HCT116 (cell line): ENCODE measurements at regions not wholly inside any gene's neighbourhood (a gene's known extent, or its start where the extent isn't known, plus 50 kb on each side); places are given as distances from the start of the nearest gene placed in this dataset.

Experiments
- ATAC-seq: fragments of 200-7000 bp; cut with Tn5 transposase; 2 replicates; pipeline ENCODE4 v1.9.1; 2020; ENCODE audit warnings: mild to moderate bottlenecking, moderate library complexity
- BruUV-seq: library from RNA; stranded (reverse); fragments of 400-500 nt; replicated peaks from 2 replicates; lab custom pipeline; 2021; lab: Mats Ljungman, UMichigan
- CTCF ChIA-PET: fragments of 300-600 bp; sonication (Branson Sonifier 250); formaldehyde crosslinking; loops from one replicate; lab custom pipeline; 2021; ENCODE audit warnings: antibody characterized with exemption; lab: Charles Lee
- POLR2A ChIA-PET: fragments of 300-600, 350-600 bp; sonication (Branson Sonifier 250); formaldehyde crosslinking; loops from one replicate; lab custom pipeline; 2021; ENCODE audit warnings: antibody characterized with exemption; lab: Charles Lee
- RAD21 ChIA-PET, 2 experiments: fragments of 300-600 bp; sonication (Branson Sonifier 250); formaldehyde crosslinking; loops; one replicate each; lab custom pipeline; 2023; ENCODE audit warnings: low total read pairs in 2 of 2; ENCODE audit not compliant: uncharacterized antibody in 2 of 2, unreplicated experiment in 2 of 2, low non-redundant PET in 1 of 2; lab: Charles Lee
- DNase-seq: peaks from one replicate; pipeline ENCODE4 v3.0.0-alpha.2; 2010; ENCODE audit warnings: low read depth, low spot score
- H2AFZ ChIP-seq: fragments of 200-600 bp; shearing (Covaris generic), sonication (generic); 2 replicates; pipeline ENCODE4 v1.6.1; 2017; ENCODE audit warnings: low read depth, mixed run types, mixed read lengths, antibody characterized with exemption, low read length; ENCODE audit not compliant: poor library complexity, severe bottlenecking
- H3K27ac ChIP-seq: 2 replicates; pipeline ENCODE4 v1.5.1; 2012; ENCODE audit warnings: low read depth, low read length
- H3K27me3 ChIP-seq: fragments of 200-600 bp; sonication (generic); 2 replicates; pipeline ENCODE4 v1.6.1; 2016; ENCODE audit warnings: mixed run types, low read length, mixed read lengths; ENCODE audit not compliant: insufficient read depth
- H3K36me3 ChIP-seq, 2 experiments: fragments of 200-500 bp in 1 of 2; fragments of 200-600 bp in 1 of 2; sonication (Bioruptor generic) in 1 of 2; sonication (generic) in 1 of 2; 2 replicates each; pipeline versions ENCODE4 v1.5.1 to v1.6.1; 2014 to 2016; ENCODE audit warnings: low read length in 2 of 2, inconsistent platforms in 1 of 2, mixed read lengths in 1 of 2, mixed run types in 1 of 2; ENCODE audit not compliant: insufficient read depth in 2 of 2, control insufficient read depth in 1 of 2
- H3K4me1 ChIP-seq, 2 experiments: fragments of 200-600 bp in 1 of 2; sonication (generic) in 1 of 2; 2 replicates each; pipeline versions ENCODE4 v1.5.1 to v1.6.1; 2012 to 2017; ENCODE audit warnings: low read length in 2 of 2, inconsistent platforms in 1 of 2, mild to moderate bottlenecking in 1 of 2, mixed read lengths in 1 of 2, mixed run types in 1 of 2, moderate library complexity in 1 of 2; ENCODE audit not compliant: insufficient read depth in 2 of 2, control insufficient read depth in 1 of 2
- H3K4me2 ChIP-seq: fragments of 200-600 bp; sonication (generic); 2 replicates; pipeline ENCODE4 v1.6.1; 2017; ENCODE audit warnings: mixed run types, low read length, mixed read lengths
- H3K4me3 ChIP-seq, 2 experiments: fragments of 200-600 bp in 1 of 2; sonication (generic) in 1 of 2; replicated peaks in 1 of 2; 2 replicates each; pipeline ENCODE4 v1.5.1; 2011 to 2016; ENCODE audit warnings: low read length in 2 of 2, control low read depth in 1 of 2, low read depth in 1 of 2, mild to moderate bottlenecking in 1 of 2, mixed read lengths in 1 of 2, mixed run types in 1 of 2
- H3K79me2 ChIP-seq: fragments of 200-600 bp; sonication (generic); 2 replicates; pipeline ENCODE4 v1.6.1; 2017; ENCODE audit warnings: mild to moderate bottlenecking, mixed run types, low read length, moderate library complexity, mixed read lengths; ENCODE audit not compliant: insufficient read depth
- H3K9ac ChIP-seq: fragments of 200-600 bp; sonication (generic); 2 replicates; pipeline ENCODE4 v1.6.1; 2016; ENCODE audit warnings: low read length, mixed read lengths
- H3K9me2 ChIP-seq: fragments of 200-600 bp; sonication (generic), shearing (Covaris generic); 2 replicates; pipeline ENCODE4 v1.6.1; 2017; ENCODE audit warnings: mixed run types, mild to moderate bottlenecking, moderate library complexity; ENCODE audit not compliant: insufficient read depth
- H3K9me3 ChIP-seq, 2 experiments: fragments of 200-500 bp in 1 of 2; fragments of 200-600 bp in 1 of 2; sonication (Bioruptor generic) in 1 of 2; sonication (generic) in 1 of 2; 2 replicates each; pipeline ENCODE4 v1.6.1; 2014 to 2017; ENCODE audit warnings: low read length in 2 of 2, mixed read lengths in 2 of 2, inconsistent platforms in 1 of 2, low read depth in 1 of 2, mild to moderate bottlenecking in 1 of 2, mixed run types in 1 of 2, moderate library complexity in 1 of 2; ENCODE audit not compliant: control insufficient read depth in 1 of 2, insufficient read depth in 1 of 2
- H4K20me1 ChIP-seq: fragments of 200-600 bp; sonication (generic), shearing (Covaris generic); 2 replicates; pipeline ENCODE4 v1.6.1; 2017; ENCODE audit warnings: mixed run types, mild to moderate bottlenecking, moderate library complexity; ENCODE audit not compliant: insufficient read depth
- CBX3 ChIP-seq: IDR thresholded peaks from 2 replicates; pipeline ENCODE4 v1.6.1; 2012; ENCODE audit warnings: low read depth
- CTCF ChIP-seq, 3 experiments: fragments of 200-600 bp in 1 of 3; sonication (generic) in 1 of 3; IDR thresholded peaks in 2 of 3; conservative IDR thresholded peaks in 1 of 3; 2 replicates each; pipeline ENCODE4 v1.5.1; 2012 to 2017; ENCODE audit warnings: low read depth in 2 of 3, low read length in 2 of 3, antibody characterized with exemption in 1 of 3, borderline replicate concordance in 1 of 3, control low read depth in 1 of 3, mild to moderate bottlenecking in 1 of 3, mixed read lengths in 1 of 3, mixed run types in 1 of 3, moderate library complexity in 1 of 3; ENCODE audit not compliant: insufficient read depth in 1 of 3
- EGR1 ChIP-seq: IDR thresholded peaks from 2 replicates; pipeline ENCODE4 v1.6.1; 2012; ENCODE audit warnings: low read depth
- EZH2 ChIP-seq: fragments of 200-600 bp; sonication (generic); IDR thresholded peaks from 2 replicates; pipeline ENCODE4 v1.6.1; 2017; ENCODE audit warnings: antibody characterized with exemption, mixed run types
- EZH2phosphoT487 ChIP-seq: fragments of 200-600 bp; IDR thresholded peaks from 2 replicates; pipeline ENCODE4 v1.6.1; 2018; ENCODE audit warnings: antibody characterized with exemption, borderline replicate concordance
- JUND ChIP-seq: IDR thresholded peaks from 2 replicates; pipeline ENCODE4 v1.6.1; 2012
- RAD21 ChIP-seq: IDR thresholded peaks from 2 replicates; pipeline ENCODE4 v1.6.1; 2012; ENCODE audit warnings: low read depth, mild to moderate bottlenecking
- SIN3A ChIP-seq: IDR thresholded peaks from 2 replicates; pipeline ENCODE4 v1.6.1; 2012; ENCODE audit warnings: low read depth
- SP1 ChIP-seq: IDR thresholded peaks from 2 replicates; pipeline ENCODE4 v1.6.1; 2012; ENCODE audit warnings: low read depth
- SRF ChIP-seq: IDR thresholded peaks from 2 replicates; pipeline ENCODE4 v1.6.1; 2012; ENCODE audit warnings: low read depth
- YY1 ChIP-seq: IDR thresholded peaks from 2 replicates; pipeline ENCODE4 v1.6.1; 2011; ENCODE audit warnings: low read length, low read depth, moderate library complexity, mild to moderate bottlenecking; ENCODE audit not compliant: insufficient replicate concordance; ENCODE audit errors: extremely low read depth
- ZBTB33 ChIP-seq: IDR thresholded peaks from 2 replicates; pipeline ENCODE4 v1.6.1; 2011; ENCODE audit warnings: mild to moderate bottlenecking, low read length, moderate library complexity; ENCODE audit not compliant: insufficient replicate concordance; ENCODE audit errors: extremely low read depth
- ZFX ChIP-seq: fragments of 450-650 bp; IDR thresholded peaks from 2 replicates; pipeline ENCODE4 v1.6.1; 2017
- ZNF274 ChIP-seq: fragments of 200-500 bp; sonication (Bioruptor generic); IDR thresholded peaks from 2 replicates; pipeline ENCODE4 v1.6.1; 2014; ENCODE audit warnings: mild to moderate bottlenecking, low read depth, low read length, inconsistent platforms
- intact Hi-C: fragments of 100-400 bp; cut with micrococcal nuclease; formaldehyde crosslinking; loops from 2 replicates; pipeline ENCODE4 v1.10.0; 2022
- TF ChIP-seq, protein P1 (sequence below): IDR thresholded peaks from 2 replicates; pipeline ENCODE4 v1.6.1; 2012; ENCODE audit warnings: low read depth
- TF ChIP-seq, protein P2 (sequence below): IDR thresholded peaks from 2 replicates; pipeline ENCODE4 v1.6.1; 2012

- peaks cover 58% of the 10 kb centered on the region for H3K27me3 ChIP-seq
- ATAC-seq (no peak), DNase-seq (no peak)
- H3K27ac ChIP-seq, result no peak overlapping the region
- H3K9me3 ChIP-seq, result no peaks in the 10 kb centered on the region
- H3K79me2 ChIP-seq, result no peaks in the 10 kb centered on the region
- H3K4me3 ChIP-seq, result no peak overlapping the region
- no peaks in the 10 kb centered on the region for H3K4me1 ChIP-seq
- H3K9ac ChIP-seq, result no peak overlapping the region
- BruUV-seq, result no TSS peak
- RAD21 ChIA-PET, result no interaction called here
- TF ChIP-seq SP1, result no peak
- TF ChIP-seq CTCF (IDR thresholded peaks at IDR 0.05 in 2 of 3, conservative IDR thresholded peaks at IDR 0.05 in 1 of 3; ENCODE audit: borderline replicate concordance in 1 of 3, insufficient read depth in 1 of 3, low read depth in 2 of 3, low read length in 2 of 3), result no peak
- no peak for TF ChIP-seq ZFX
- no peak for TF ChIP-seq SRF
- TF ChIP-seq EGR1, result no peak
- TF ChIP-seq, protein P1, sequence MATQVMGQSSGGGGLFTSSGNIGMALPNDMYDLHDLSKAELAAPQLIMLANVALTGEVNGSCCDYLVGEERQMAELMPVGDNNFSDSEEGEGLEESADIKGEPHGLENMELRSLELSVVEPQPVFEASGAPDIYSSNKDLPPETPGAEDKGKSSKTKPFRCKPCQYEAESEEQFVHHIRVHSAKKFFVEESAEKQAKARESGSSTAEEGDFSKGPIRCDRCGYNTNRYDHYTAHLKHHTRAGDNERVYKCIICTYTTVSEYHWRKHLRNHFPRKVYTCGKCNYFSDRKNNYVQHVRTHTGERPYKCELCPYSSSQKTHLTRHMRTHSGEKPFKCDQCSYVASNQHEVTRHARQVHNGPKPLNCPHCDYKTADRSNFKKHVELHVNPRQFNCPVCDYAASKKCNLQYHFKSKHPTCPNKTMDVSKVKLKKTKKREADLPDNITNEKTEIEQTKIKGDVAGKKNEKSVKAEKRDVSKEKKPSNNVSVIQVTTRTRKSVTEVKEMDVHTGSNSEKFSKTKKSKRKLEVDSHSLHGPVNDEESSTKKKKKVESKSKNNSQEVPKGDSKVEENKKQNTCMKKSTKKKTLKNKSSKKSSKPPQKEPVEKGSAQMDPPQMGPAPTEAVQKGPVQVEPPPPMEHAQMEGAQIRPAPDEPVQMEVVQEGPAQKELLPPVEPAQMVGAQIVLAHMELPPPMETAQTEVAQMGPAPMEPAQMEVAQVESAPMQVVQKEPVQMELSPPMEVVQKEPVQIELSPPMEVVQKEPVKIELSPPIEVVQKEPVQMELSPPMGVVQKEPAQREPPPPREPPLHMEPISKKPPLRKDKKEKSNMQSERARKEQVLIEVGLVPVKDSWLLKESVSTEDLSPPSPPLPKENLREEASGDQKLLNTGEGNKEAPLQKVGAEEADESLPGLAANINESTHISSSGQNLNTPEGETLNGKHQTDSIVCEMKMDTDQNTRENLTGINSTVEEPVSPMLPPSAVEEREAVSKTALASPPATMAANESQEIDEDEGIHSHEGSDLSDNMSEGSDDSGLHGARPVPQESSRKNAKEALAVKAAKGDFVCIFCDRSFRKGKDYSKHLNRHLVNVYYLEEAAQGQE, result no peak
- no peak for TF ChIP-seq ZBTB33
- TF ChIP-seq JUND, result no peak
- TF ChIP-seq EZH2, result no peak
- no peak for TF ChIP-seq YY1
- no peak for TF ChIP-seq CBX3
- no peak for TF ChIP-seq ZNF274
- TF ChIP-seq RAD21, result no peak
- no peak for TF ChIP-seq EZH2phosphoT487
- no peak for TF ChIP-seq SIN3A
- TF ChIP-seq, protein P2, sequence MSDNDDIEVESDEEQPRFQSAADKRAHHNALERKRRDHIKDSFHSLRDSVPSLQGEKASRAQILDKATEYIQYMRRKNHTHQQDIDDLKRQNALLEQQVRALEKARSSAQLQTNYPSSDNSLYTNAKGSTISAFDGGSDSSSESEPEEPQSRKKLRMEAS, result no peak
- TF ChIP-seq, all 23 proteins: peak for 0
- H3K9me2 ChIP-seq, result no peaks in the 10 kb centered on the region
- H4K20me1 ChIP-seq, result no peaks in the 10 kb centered on the region
- H3K4me2 ChIP-seq, result no peak overlapping the region
- CTCF ChIA-PET, result interaction anchor here (0.8 kb wide), 1 partner anchor 131 kb away, joined by 3 read pairs; no protein-coding TSS in a partner anchor
- intact Hi-C loops, result no loop called here
- POLR2A ChIA-PET, result no interaction called here
- H3K36me3 ChIP-seq, result no peaks in the 10 kb centered on the region
- no peak overlapping the region for H2AFZ ChIP-seq
Measured at GRCh38 chr3:59444294-59444671, 394.5 kb upstream of the CFAP20DC start.
